SK-N-SH (cell line): ENCODE measurements at regions not wholly inside any gene's neighbourhood (a gene's known extent, or its start where the extent isn't known, plus 50 kb on each side); places are given as distances from the start of the nearest gene placed in this dataset.

Experiments used
- CTCF ChIA-PET: fragments of 300-600, 350-600 bp; formaldehyde crosslinking; extraction: SDS; loops from one replicate; lab custom pipeline; 2021; lab: Yijun Ruan, JAX
- POLR2A ChIA-PET: fragments of 350-600 bp; sonication (Branson Sonifier 250); formaldehyde crosslinking; extraction: SDS; loops from one replicate; lab custom pipeline; 2020; ENCODE audit warnings: antibody characterized with exemption, inconsistent platforms; lab: Yijun Ruan, JAX
- DNase-seq: peaks from one replicate; pipeline ENCODE4 v3.0.0; 2012
- H2AFZ ChIP-seq: fragments of 200-600 bp; sonication (generic); 2 replicates; pipeline ENCODE4 v1.8.1; 2016; ENCODE audit warnings: antibody characterized with exemption, mild to moderate bottlenecking, low read depth
- H3F3A ChIP-seq: fragments of 200-600 bp; sonication (generic); replicated peaks from 2 replicates; pipeline ENCODE3; 2016; ENCODE audit warnings: antibody characterized with exemption, mild to moderate bottlenecking; ENCODE audit not compliant: insufficient read depth
- H3K27ac ChIP-seq, 2 experiments: fragments of 200-500 bp in 1 of 2; fragments of 200-600 bp in 1 of 2; sonication (Bioruptor generic) in 1 of 2; sonication (generic), shearing (Covaris generic) in 1 of 2; 2 replicates each; pipeline versions ENCODE4 v1.5.1 to v1.6.1; 2014 to 2016; ENCODE audit warnings: low read depth in 2 of 2, inconsistent platforms in 1 of 2, low read length in 1 of 2, mild to moderate bottlenecking in 1 of 2, mixed read lengths in 1 of 2
- H3K27me3 ChIP-seq: fragments of 200-600 bp; sonication (generic), shearing (Covaris generic); 2 replicates; pipeline ENCODE4 v1.6.1; 2016; ENCODE audit warnings: mixed run types; ENCODE audit not compliant: insufficient read depth
- H3K36me3 ChIP-seq, 2 experiments: fragments of 200-500 bp in 1 of 2; fragments of 200-600 bp in 1 of 2; sonication (Bioruptor generic) in 1 of 2; sonication (generic) in 1 of 2; replicated peaks in 1 of 2; 2 replicates each; pipeline versions ENCODE3 to v1.5.1; 2014 to 2016; ENCODE audit warnings: low read length in 1 of 2, mild to moderate bottlenecking in 1 of 2; ENCODE audit not compliant: insufficient read depth in 2 of 2, control insufficient read depth in 1 of 2
- H3K4me1 ChIP-seq, 2 experiments: fragments of 200-500 bp in 1 of 2; fragments of 200-600 bp in 1 of 2; sonication (Bioruptor generic) in 1 of 2; sonication (generic), shearing (Covaris generic) in 1 of 2; 2 replicates each; pipeline versions ENCODE4 v1.5.1 to v1.6.1; 2014 to 2016; ENCODE audit warnings: low read depth in 1 of 2, low read length in 1 of 2, mixed run types in 1 of 2; ENCODE audit not compliant: insufficient read depth in 2 of 2, control insufficient read depth in 1 of 2
- H3K4me2 ChIP-seq: fragments of 200-600 bp; sonication (generic), shearing (Covaris generic); 2 replicates; pipeline ENCODE4 v1.6.1; 2017; ENCODE audit warnings: mixed run types
- H3K4me3 ChIP-seq, 2 experiments: fragments of 200-500 bp in 1 of 2; fragments of 200-600 bp in 1 of 2; sonication (Bioruptor generic) in 1 of 2; sonication (generic), shearing (Covaris generic) in 1 of 2; 2 replicates each; pipeline versions ENCODE4 v1.5.1 to v1.8.1; 2014 to 2016; ENCODE audit warnings: low read depth in 2 of 2, inconsistent platforms in 1 of 2, low read length in 1 of 2, mild to moderate bottlenecking in 1 of 2, mixed read lengths in 1 of 2, moderate library complexity in 1 of 2
- H3K79me2 ChIP-seq: fragments of 200-600 bp; sonication (generic); 2 replicates; pipeline ENCODE4 v1.8.1; 2017; ENCODE audit warnings: mild to moderate bottlenecking; ENCODE audit not compliant: insufficient read depth
- H3K9ac ChIP-seq: fragments of 200-600 bp; sonication (generic); 2 replicates; pipeline ENCODE4 v1.6.1; 2017; ENCODE audit warnings: mixed run types
- H3K9me2 ChIP-seq: fragments of 200-600 bp; sonication (generic); 2 replicates; pipeline ENCODE4 v1.6.1; 2017; ENCODE audit warnings: mixed run types
- H3K9me3 ChIP-seq: fragments of 200-600 bp; sonication (generic); 2 replicates; pipeline ENCODE4 v1.6.1; 2017; ENCODE audit warnings: mixed run types, mild to moderate bottlenecking, moderate library complexity
- H4K20me1 ChIP-seq: fragments of 200-600 bp; sonication (generic); 2 replicates; pipeline ENCODE4 v1.6.1; 2017; ENCODE audit warnings: mild to moderate bottlenecking, mixed run types; ENCODE audit not compliant: insufficient read depth
- EP300 ChIP-seq, 2 experiments: IDR thresholded peaks; 2 replicates each; pipeline versions ENCODE4 v1.4.0 to v1.6.1; 2012; ENCODE audit warnings: borderline replicate concordance in 1 of 2, low read depth in 1 of 2, low read length in 1 of 2
- EZH2phosphoT487 ChIP-seq: fragments of 200-600 bp; sonication (generic); IDR thresholded peaks from 2 replicates; pipeline ENCODE4 v1.6.1; 2017; ENCODE audit warnings: low read depth, mixed run types, mild to moderate bottlenecking, antibody characterized with exemption, moderate library complexity, borderline replicate concordance
- FOSL2 ChIP-seq: IDR thresholded peaks from 2 replicates; pipeline ENCODE4 v1.4.0; 2012; ENCODE audit warnings: low read depth, mild to moderate bottlenecking, moderate library complexity, borderline replicate concordance
- FOXM1 ChIP-seq: IDR thresholded peaks from 2 replicates; pipeline ENCODE4 v1.4.0; 2012; ENCODE audit warnings: low read depth, mild to moderate bottlenecking
- GATA2 ChIP-seq: sonication (generic); formaldehyde crosslinking; IDR thresholded peaks from 2 replicates; pipeline ENCODE4 v1.5.0; 2020; ENCODE audit warnings: mild to moderate bottlenecking, missing genetic modification reagents
- MXI1 ChIP-seq: IDR thresholded peaks from 2 replicates; pipeline ENCODE4 v1.6.1; 2012; ENCODE audit warnings: mild to moderate bottlenecking, low read depth, low read length, improper control_type of control experiment
- NFIC ChIP-seq: IDR thresholded peaks from 2 replicates; pipeline ENCODE4 v1.4.0; 2012; ENCODE audit warnings: borderline replicate concordance
- NRF1 ChIP-seq: IDR thresholded peaks from 2 replicates; pipeline ENCODE4 v1.6.1; 2012; ENCODE audit warnings: low read depth, mild to moderate bottlenecking, low read length
- POLR2AphosphoS5 ChIP-seq: IDR thresholded peaks from 2 replicates; pipeline ENCODE4 v1.6.1; 2012; ENCODE audit warnings: low read depth, low read length
- RCOR1 ChIP-seq: fragments of 150-350 bp; IDR thresholded peaks from 2 replicates; pipeline ENCODE4 v1.6.1; 2017; ENCODE audit warnings: antibody characterized with exemption, low read length
- REST ChIP-seq: IDR thresholded peaks from 2 replicates; pipeline ENCODE4 v1.6.1; 2012; ENCODE audit warnings: mild to moderate bottlenecking, low read depth, low read length, moderate library complexity
- RXRA ChIP-seq: IDR thresholded peaks from 2 replicates; pipeline ENCODE4 v1.4.0; 2012; ENCODE audit warnings: low read depth, mild to moderate bottlenecking, borderline replicate concordance
- SIN3A ChIP-seq: IDR thresholded peaks from 2 replicates; pipeline ENCODE4 v1.6.1; 2012; ENCODE audit warnings: low read depth, mild to moderate bottlenecking, low read length, moderate library complexity, borderline replicate concordance
- TAF1 ChIP-seq: IDR thresholded peaks from 2 replicates; pipeline ENCODE4 v1.6.1; 2012; ENCODE audit warnings: low read depth, mild to moderate bottlenecking, low read length, moderate library complexity, borderline replicate concordance
- TCF12 ChIP-seq: IDR thresholded peaks from 2 replicates; pipeline ENCODE4 v1.4.0; 2012
- TEAD4 ChIP-seq: IDR thresholded peaks from 2 replicates; pipeline ENCODE4 v1.4.0; 2012; ENCODE audit warnings: mild to moderate bottlenecking, borderline replicate concordance; ENCODE audit not compliant: insufficient read depth
- ZBTB33 ChIP-seq: IDR thresholded peaks from 2 replicates; pipeline ENCODE4 v1.4.0; 2012; ENCODE audit warnings: low read depth, borderline replicate concordance
- WGBS: methylation state at CpG from one replicate; pipeline ENCODE4 v1.1.6; 2017; ENCODE audit warnings: low lambda C conversion rate; 5-methylcytosine and 5-hydroxymethylcytosine counted together
- TF ChIP-seq, protein P1 (sequence below): fragments of 150-350 bp; IDR thresholded peaks from 2 replicates; pipeline ENCODE4 v1.6.1; 2017; ENCODE audit warnings: antibody characterized with exemption, low read length, low read depth, borderline replicate concordance
- TF ChIP-seq, protein P2 (sequence below): IDR thresholded peaks from 2 replicates; pipeline ENCODE4 v1.4.0; 2012; ENCODE audit warnings: low read depth
- TF ChIP-seq, protein P3 (sequence below): fragments of 200-600 bp; sonication (generic); IDR thresholded peaks from 2 replicates; pipeline ENCODE4 v1.6.1; 2017; ENCODE audit warnings: antibody characterized with exemption, mild to moderate bottlenecking, moderate library complexity

DNA sequence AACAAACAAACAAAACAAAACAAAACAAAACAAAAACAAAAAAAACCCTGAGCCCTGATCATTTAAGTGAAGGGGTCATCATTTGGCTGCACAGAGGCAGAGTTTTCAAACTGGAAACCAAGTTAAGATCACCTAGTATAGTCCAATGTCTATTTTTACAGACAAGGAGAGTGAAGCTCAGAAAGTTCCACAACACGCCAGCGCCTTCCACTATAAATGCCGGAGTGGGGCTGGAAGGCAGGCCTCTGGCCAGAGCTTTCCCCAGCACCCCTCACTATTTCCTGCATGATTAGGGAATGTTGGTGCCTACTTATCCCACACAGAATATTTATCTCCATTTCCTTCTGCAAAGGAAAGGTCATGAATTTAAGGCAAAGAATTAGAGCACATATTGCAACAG is 319.7 kb upstream of the WWC1 start (continued):
- TF ChIP-seq, protein P1, sequence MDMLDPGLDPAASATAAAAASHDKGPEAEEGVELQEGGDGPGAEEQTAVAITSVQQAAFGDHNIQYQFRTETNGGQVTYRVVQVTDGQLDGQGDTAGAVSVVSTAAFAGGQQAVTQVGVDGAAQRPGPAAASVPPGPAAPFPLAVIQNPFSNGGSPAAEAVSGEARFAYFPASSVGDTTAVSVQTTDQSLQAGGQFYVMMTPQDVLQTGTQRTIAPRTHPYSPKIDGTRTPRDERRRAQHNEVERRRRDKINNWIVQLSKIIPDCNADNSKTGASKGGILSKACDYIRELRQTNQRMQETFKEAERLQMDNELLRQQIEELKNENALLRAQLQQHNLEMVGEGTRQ: no peak
- TF ChIP-seq NFIC (no peak), NRF1 (no peak), TEAD4 (no peak)

GRCh38 chr5:167973126-167973525 is 318.3 kb upstream of the WWC1 start:
- ChIA-PET CTCF (interaction anchor here (0.9 to 1.4 kb wide), 2 partner anchors 24 to 104 kb away, joined by 3 read pairs; no protein-coding TSS in a partner anchor), POLR2A (no interaction called here)
- TF ChIP-seq REST (no peak), NFIC (no peak), SIN3A (no peak), RXRA (no peak), POLR2AphosphoS5 (no peak), GATA2 (CRISPR knock-in tag) (no peak), EP300 (IDR thresholded peaks at IDR 0.05; ENCODE audit: borderline replicate concordance in 1 of 2, low read depth in 1 of 2, low read length in 1 of 2) (no peak), FOSL2 (no peak), EZH2phosphoT487 (no peak), FOXM1 (no peak), TAF1 (no peak), ZBTB33 (no peak), NRF1 (no peak), TCF12 (no peak), RCOR1 (no peak), MXI1 (no peak)
- TF ChIP-seq, protein P1: no peak
- TF ChIP-seq, protein P2, sequence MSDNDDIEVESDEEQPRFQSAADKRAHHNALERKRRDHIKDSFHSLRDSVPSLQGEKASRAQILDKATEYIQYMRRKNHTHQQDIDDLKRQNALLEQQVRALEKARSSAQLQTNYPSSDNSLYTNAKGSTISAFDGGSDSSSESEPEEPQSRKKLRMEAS: no peak
- TF ChIP-seq, protein P3, sequence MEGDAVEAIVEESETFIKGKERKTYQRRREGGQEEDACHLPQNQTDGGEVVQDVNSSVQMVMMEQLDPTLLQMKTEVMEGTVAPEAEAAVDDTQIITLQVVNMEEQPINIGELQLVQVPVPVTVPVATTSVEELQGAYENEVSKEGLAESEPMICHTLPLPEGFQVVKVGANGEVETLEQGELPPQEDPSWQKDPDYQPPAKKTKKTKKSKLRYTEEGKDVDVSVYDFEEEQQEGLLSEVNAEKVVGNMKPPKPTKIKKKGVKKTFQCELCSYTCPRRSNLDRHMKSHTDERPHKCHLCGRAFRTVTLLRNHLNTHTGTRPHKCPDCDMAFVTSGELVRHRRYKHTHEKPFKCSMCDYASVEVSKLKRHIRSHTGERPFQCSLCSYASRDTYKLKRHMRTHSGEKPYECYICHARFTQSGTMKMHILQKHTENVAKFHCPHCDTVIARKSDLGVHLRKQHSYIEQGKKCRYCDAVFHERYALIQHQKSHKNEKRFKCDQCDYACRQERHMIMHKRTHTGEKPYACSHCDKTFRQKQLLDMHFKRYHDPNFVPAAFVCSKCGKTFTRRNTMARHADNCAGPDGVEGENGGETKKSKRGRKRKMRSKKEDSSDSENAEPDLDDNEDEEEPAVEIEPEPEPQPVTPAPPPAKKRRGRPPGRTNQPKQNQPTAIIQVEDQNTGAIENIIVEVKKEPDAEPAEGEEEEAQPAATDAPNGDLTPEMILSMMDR: no peak
- Histone ChIP-seq H3K27ac (no peak overlapping the region), H3K4me1 (no peaks in the 10 kb centered on the region; a peak in 1 of 4 replicates), H3F3A (no peaks in the 10 kb centered on the region), H3K9me3 (no peaks in the 10 kb centered on the region), H3K4me3 (no peak overlapping the region), H3K27me3 (no peaks in the 10 kb centered on the region), H4K20me1 (no peaks in the 10 kb centered on the region), H2AFZ (no peak overlapping the region), H3K79me2 (no peaks in the 10 kb centered on the region), H3K9me2 (no peaks in the 10 kb centered on the region), H3K36me3 (no peaks in the 10 kb centered on the region), H3K9ac (no peak overlapping the region), H3K4me2 (no peak overlapping the region)
- no peak for DNase-seq
- WGBS: 45% methylated on average over 4 of the region's 4 CpGs
